ENCODE measurements at regions not wholly inside any gene's neighbourhood (a gene's known extent, or its start where the extent isn't known, plus 50 kb on each side); places are given as distances from the start of the nearest gene placed in this dataset.
"Not testable (repeated sequence)": the region's sequence is repeated elsewhere in the genome, so short reads cannot be mapped to it uniquely, and the experiment has no call there.

DNA sequence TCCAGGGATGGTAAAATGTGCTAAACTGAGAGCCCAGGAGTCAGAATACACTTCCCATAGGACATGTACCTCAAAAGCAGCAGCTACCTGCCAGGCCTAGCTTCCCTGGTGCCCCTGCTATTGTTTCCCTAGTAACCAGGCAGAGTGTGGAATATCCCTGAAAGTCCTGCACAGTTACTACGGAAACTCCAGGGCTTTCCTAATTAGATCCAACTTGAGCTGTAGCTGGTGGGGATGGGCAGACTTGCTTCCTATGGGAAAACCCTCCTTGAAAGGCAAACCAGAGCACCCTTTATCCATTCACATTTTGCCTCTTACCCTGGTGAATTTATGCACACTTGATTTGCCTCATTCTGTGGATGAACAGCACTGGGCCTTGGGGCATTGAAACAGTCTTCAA lies 559.9 kb upstream of the PBX1 start:
- DNase-seq (ENCODE audit: low spot score) = no peak
- no peaks in the 10 kb centered on the region for H3K4me1 ChIP-seq (ENCODE audit: insufficient read depth, low read length, poor library complexity, severe bottlenecking)
- no peak overlapping the region for H3K27ac ChIP-seq (ENCODE audit: low read depth, low read length, poor library complexity, severe bottlenecking)
- ChIA-PET CTCF (no interaction called here), POLR2A (ENCODE audit: low non-redundant PET) (no interaction called here)
- no peaks in the 10 kb centered on the region for H3K36me3 ChIP-seq (ENCODE audit: insufficient read depth, low read length, poor library complexity, severe bottlenecking)
- H3K9me3 ChIP-seq (ENCODE audit: low read depth, low read length, poor library complexity, severe bottlenecking) = peaks cover 11% of the 10 kb centered on the region
- no peak overlapping the region for H3K4me3 ChIP-seq (ENCODE audit: low read depth, low read length, poor library complexity, severe bottlenecking)
- TF ChIP-seq, protein P1, sequence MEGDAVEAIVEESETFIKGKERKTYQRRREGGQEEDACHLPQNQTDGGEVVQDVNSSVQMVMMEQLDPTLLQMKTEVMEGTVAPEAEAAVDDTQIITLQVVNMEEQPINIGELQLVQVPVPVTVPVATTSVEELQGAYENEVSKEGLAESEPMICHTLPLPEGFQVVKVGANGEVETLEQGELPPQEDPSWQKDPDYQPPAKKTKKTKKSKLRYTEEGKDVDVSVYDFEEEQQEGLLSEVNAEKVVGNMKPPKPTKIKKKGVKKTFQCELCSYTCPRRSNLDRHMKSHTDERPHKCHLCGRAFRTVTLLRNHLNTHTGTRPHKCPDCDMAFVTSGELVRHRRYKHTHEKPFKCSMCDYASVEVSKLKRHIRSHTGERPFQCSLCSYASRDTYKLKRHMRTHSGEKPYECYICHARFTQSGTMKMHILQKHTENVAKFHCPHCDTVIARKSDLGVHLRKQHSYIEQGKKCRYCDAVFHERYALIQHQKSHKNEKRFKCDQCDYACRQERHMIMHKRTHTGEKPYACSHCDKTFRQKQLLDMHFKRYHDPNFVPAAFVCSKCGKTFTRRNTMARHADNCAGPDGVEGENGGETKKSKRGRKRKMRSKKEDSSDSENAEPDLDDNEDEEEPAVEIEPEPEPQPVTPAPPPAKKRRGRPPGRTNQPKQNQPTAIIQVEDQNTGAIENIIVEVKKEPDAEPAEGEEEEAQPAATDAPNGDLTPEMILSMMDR (conservative IDR thresholded peaks at IDR 0.05; ENCODE audit: low read depth, low read length) = no peak
- no peak for TF ChIP-seq EZH2 (IDR thresholded peaks at IDR 0.05; ENCODE audit: borderline replicate concordance, low read depth, low read length, poor library complexity, severe bottlenecking)
- BruUV-seq (replicated peaks) = no TSS peak
- H3K27me3 ChIP-seq (replicated peaks; ENCODE audit: insufficient read depth, low read depth, low read length, poor library complexity) = no peaks in the 10 kb centered on the region
- intact Hi-C loops (cut with micrococcal nuclease; ENCODE audit: unreplicated experiment) = no loop called here

DNA sequence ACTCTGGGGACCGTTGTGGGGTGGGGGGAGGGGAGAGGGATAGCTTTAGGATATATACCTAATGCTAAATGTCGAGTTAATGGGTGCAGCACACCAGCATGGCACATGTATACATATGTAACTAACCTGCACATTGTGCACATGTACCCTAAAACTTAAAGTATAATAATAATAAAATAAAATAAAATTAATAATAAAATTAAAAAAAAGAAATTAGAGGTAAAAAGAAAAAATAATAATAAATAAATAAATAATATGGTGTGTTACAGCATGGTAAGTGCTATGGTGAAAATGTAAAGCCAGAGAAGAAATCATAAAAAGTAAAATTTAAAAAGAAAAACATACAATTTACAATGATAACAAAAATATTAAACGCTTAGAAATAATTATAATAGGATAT lies 552.8 kb upstream of the PBX1 start:
- H3K4me1 ChIP-seq (ENCODE audit: insufficient read depth, low read length, poor library complexity, severe bottlenecking); BruUV-seq (replicated peaks); DNase-seq (ENCODE audit: low spot score); intact Hi-C loops (cut with micrococcal nuclease; ENCODE audit: unreplicated experiment); H3K27me3 ChIP-seq (replicated peaks; ENCODE audit: insufficient read depth, low read depth, low read length, poor library complexity); H3K36me3 ChIP-seq (ENCODE audit: insufficient read depth, low read length, poor library complexity, severe bottlenecking); H3K27ac ChIP-seq (ENCODE audit: low read depth, low read length, poor library complexity, severe bottlenecking); POLR2A ChIA-PET (ENCODE audit: low non-redundant PET); H3K4me3 ChIP-seq (ENCODE audit: low read depth, low read length, poor library complexity, severe bottlenecking); CTCF ChIA-PET: not testable (repeated sequence)
- peaks cover 13% of the 10 kb centered on the region for H3K9me3 ChIP-seq (ENCODE audit: low read depth, low read length, poor library complexity, severe bottlenecking)

DNA sequence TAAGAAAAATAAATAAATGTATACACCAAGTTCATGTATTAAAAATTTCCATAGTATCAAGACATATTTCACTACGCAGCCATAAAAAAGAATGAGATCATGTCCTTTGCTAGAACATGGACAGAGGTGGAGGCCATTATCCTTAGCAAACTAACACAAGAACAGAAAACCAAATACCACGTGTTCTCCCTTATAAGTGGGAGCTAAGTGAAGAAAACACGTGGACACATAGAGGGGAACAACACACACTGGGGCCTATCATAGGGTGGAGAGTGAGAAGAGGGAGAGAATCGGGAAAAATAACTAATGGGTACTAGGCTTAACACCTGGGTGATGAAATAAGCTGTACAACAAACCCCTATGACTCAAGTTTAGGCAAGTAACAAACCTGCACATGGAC lies 552.4 kb upstream of the PBX1 start:
- no peak for TF ChIP-seq EZH2 (IDR thresholded peaks at IDR 0.05; ENCODE audit: borderline replicate concordance, low read depth, low read length, poor library complexity, severe bottlenecking)
- TF ChIP-seq, protein P1 (conservative IDR thresholded peaks at IDR 0.05; ENCODE audit: low read depth, low read length) = no peak
- no peak overlapping the region for H3K27ac ChIP-seq (ENCODE audit: low read depth, low read length, poor library complexity, severe bottlenecking)
- CTCF ChIA-PET = no interaction called here
- H3K27me3 ChIP-seq (replicated peaks; ENCODE audit: insufficient read depth, low read depth, low read length, poor library complexity) = no peaks in the 10 kb centered on the region
- intact Hi-C loops (cut with micrococcal nuclease; ENCODE audit: unreplicated experiment) = no loop called here
- DNase-seq (ENCODE audit: low spot score) = no peak
- peaks cover 16% of the 10 kb centered on the region for H3K9me3 ChIP-seq (ENCODE audit: low read depth, low read length, poor library complexity, severe bottlenecking)
- POLR2A ChIA-PET (ENCODE audit: low non-redundant PET) = no interaction called here
- H3K4me3 ChIP-seq (ENCODE audit: low read depth, low read length, poor library complexity, severe bottlenecking) = no peak overlapping the region
- peaks cover 3% of the 10 kb centered on the region for H3K36me3 ChIP-seq (ENCODE audit: insufficient read depth, low read length, poor library complexity, severe bottlenecking)
- BruUV-seq (replicated peaks) = no TSS peak
- H3K4me1 ChIP-seq (ENCODE audit: insufficient read depth, low read length, poor library complexity, severe bottlenecking) = no peaks in the 10 kb centered on the region

DNA sequence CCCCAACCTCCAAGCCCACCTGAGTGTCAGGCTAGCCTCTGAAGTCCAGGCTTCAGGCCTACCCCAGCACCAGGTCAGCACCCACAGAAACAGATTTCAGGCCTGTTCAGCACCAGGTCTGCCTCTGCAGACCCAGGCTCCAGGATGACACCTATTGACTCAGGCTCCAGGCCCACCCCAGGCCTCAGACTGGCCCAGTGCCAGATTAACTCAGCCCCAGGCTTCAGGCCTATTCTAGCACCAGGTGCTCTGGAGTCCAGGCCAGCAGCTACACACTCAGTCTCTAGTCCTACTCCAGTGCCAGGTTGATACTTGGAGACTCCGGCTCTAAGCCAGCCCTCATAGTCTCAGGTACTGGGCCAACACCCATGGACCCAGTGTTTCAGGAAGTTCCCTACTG lies 541.7 kb upstream of the PBX1 start:
- TF ChIP-seq, protein P1 (conservative IDR thresholded peaks at IDR 0.05; ENCODE audit: low read depth, low read length) = no peak
- no peak for TF ChIP-seq EZH2 (IDR thresholded peaks at IDR 0.05; ENCODE audit: borderline replicate concordance, low read depth, low read length, poor library complexity, severe bottlenecking)
- Histone ChIP-seq H3K9me3 (ENCODE audit: low read depth, low read length, poor library complexity, severe bottlenecking) (peaks cover 6% of the 10 kb centered on the region), H3K27ac (ENCODE audit: low read depth, low read length, poor library complexity, severe bottlenecking) (no peak overlapping the region), H3K4me3 (ENCODE audit: low read depth, low read length, poor library complexity, severe bottlenecking) (no peak overlapping the region), H3K27me3 (replicated peaks; ENCODE audit: insufficient read depth, low read depth, low read length, poor library complexity) (no peaks in the 10 kb centered on the region), H3K36me3 (ENCODE audit: insufficient read depth, low read length, poor library complexity, severe bottlenecking) (no peaks in the 10 kb centered on the region), H3K4me1 (ENCODE audit: insufficient read depth, low read length, poor library complexity, severe bottlenecking) (no peaks in the 10 kb centered on the region)
- ChIA-PET POLR2A (ENCODE audit: low non-redundant PET) (no interaction called here), CTCF (no interaction called here)
- DNase-seq (ENCODE audit: low spot score) = no peak
- no TSS peak for BruUV-seq (replicated peaks)
- intact Hi-C loops (cut with micrococcal nuclease; ENCODE audit: unreplicated experiment) = no loop called here
